GM23248 (cell line): ENCODE measurements at regions not wholly inside any gene's neighbourhood (a gene's known extent, or its start where the extent isn't known, plus 50 kb on each side); places are given as distances from the start of the nearest gene placed in this dataset.

Experiments
- EZH2 ChIP-seq: fragments of 200-600 bp; sonication (generic); IDR thresholded peaks from 2 replicates; pipeline ENCODE4 v1.6.1; 2018; ENCODE audit warnings: antibody characterized with exemption, mild to moderate bottlenecking; ENCODE audit not compliant: insufficient read depth, poor library complexity, severe bottlenecking
- EZH2phosphoT487 ChIP-seq: fragments of 200-600 bp; sonication (generic); IDR thresholded peaks from 2 replicates; pipeline ENCODE4 v1.6.1; 2018; ENCODE audit warnings: antibody characterized with exemption, moderate library complexity, mild to moderate bottlenecking, low read depth; ENCODE audit not compliant: insufficient read depth

GRCh38 chrX:40240844-40241243 is 143.1 kb upstream of the BCOR start:
- TF ChIP-seq EZH2 = no peak
- TF ChIP-seq EZH2phosphoT487 = no peak
